Smooth muscle cell (in vitro differentiated cells): ENCODE measurements at regions not wholly inside any gene's neighbourhood (a gene's known extent, or its start where the extent isn't known, plus 50 kb on each side); places are given as distances from the start of the nearest gene placed in this dataset.
A peak's percentile ranks its signal among the peaks of the same experiment; 100 is the strongest.

ENCODE experiments used
- DNase-seq: peaks from one replicate; lab custom pipeline; 2025; ENCODE audit not compliant: unreplicated experiment; lab: John Stamatoyannopoulos, UW
- H2AFZ ChIP-seq: fragments of 200-600 bp; sonication (generic); 2 replicates; pipeline ENCODE4 v1.6.0; 2016; ENCODE audit warnings: antibody characterized with exemption, low read depth, mild to moderate bottlenecking
- H3F3A ChIP-seq: fragments of 200-600 bp; sonication (generic); 2 replicates; pipeline ENCODE4 v1.6.0; 2017; ENCODE audit warnings: antibody characterized with exemption, low read depth
- H3K27ac ChIP-seq: fragments of 200-600 bp; sonication (generic); 2 replicates; pipeline ENCODE4 v1.5.1; 2016; ENCODE audit warnings: low read depth, mild to moderate bottlenecking
- H3K27me3 ChIP-seq: fragments of 200-600 bp; sonication (generic); 2 replicates; pipeline ENCODE4 v1.6.1; 2016; ENCODE audit warnings: low read depth, mild to moderate bottlenecking
- H3K36me3 ChIP-seq: fragments of 200-600 bp; sonication (generic); 2 replicates; pipeline ENCODE4 v1.5.1; 2016; ENCODE audit warnings: low read depth
- H3K4me1 ChIP-seq: fragments of 200-600 bp; sonication (generic); 2 replicates; pipeline ENCODE4 v1.5.1; 2016; ENCODE audit warnings: low read depth
- H3K4me2 ChIP-seq: fragments of 200-600 bp; sonication (generic); 2 replicates; pipeline ENCODE4 v1.6.0; 2016; ENCODE audit warnings: mild to moderate bottlenecking
- H3K4me3 ChIP-seq: fragments of 200-600 bp; sonication (generic); 2 replicates; pipeline ENCODE4 v1.5.1; 2016; ENCODE audit warnings: mild to moderate bottlenecking
- H3K79me2 ChIP-seq: fragments of 200-600 bp; sonication (generic); 2 replicates; pipeline ENCODE4 v1.6.0; 2016; ENCODE audit warnings: low read depth, mild to moderate bottlenecking
- H3K9ac ChIP-seq: fragments of 200-600 bp; sonication (generic); 2 replicates; pipeline ENCODE4 v1.6.0; 2016; ENCODE audit warnings: low read depth
- H3K9me3 ChIP-seq: fragments of 200-600 bp; sonication (generic); replicated peaks from 2 replicates; pipeline ENCODE4 v1.5.1; 2016; ENCODE audit warnings: low read depth
- H4K20me1 ChIP-seq: fragments of 200-600 bp; sonication (generic); 2 replicates; pipeline ENCODE4 v1.6.0; 2016; ENCODE audit warnings: low read depth
- WGBS: methylation state at CpG from one replicate; pipeline ENCODE4 v1.1.7; 2016; ENCODE audit warnings: low lambda C conversion rate; 5-methylcytosine and 5-hydroxymethylcytosine counted together
- TF ChIP-seq, protein P1 (sequence below): fragments of 200-600 bp; sonication (generic); IDR thresholded peaks from 2 replicates; pipeline ENCODE4 v1.5.1; 2017; ENCODE audit warnings: borderline replicate concordance, mild to moderate bottlenecking, antibody characterized with exemption; ENCODE audit not compliant: insufficient read depth, poor library complexity, severe bottlenecking

DNA sequence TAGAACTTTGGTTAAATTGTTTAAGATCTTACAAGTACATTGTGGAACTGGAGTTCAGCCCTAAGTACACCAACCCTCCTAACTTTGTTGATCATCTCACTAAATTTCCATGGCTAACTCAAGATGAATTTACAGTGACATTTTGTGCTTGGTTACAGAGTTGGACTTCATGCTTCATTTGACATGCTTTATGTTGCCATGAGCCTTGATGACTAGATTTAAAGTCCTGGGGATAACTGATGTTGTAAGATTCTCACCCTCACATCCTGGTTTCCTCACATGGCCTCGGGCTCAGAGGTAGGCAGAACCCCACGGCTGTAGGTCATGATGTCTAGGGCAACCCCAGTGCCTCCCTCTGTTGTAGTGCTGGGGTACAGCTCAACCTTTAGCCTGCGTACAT is 397.2 kb upstream of the IGFBP3 start:
- Histone ChIP-seq H3K4me3 (no peak overlapping the region), H3F3A (peaks cover 28% of the 10 kb centered on the region), H3K9me3 (no peaks in the 10 kb centered on the region), H3K79me2 (no peaks in the 10 kb centered on the region), H2AFZ (no peak overlapping the region), H3K4me1 (peaks cover 16% of the 10 kb centered on the region), H3K27ac (peak overlapping the region; percentile 96), H3K36me3 (no peaks in the 10 kb centered on the region), H3K9ac (peak overlapping the region; percentile 40), H4K20me1 (no peaks in the 10 kb centered on the region), H3K4me2 (no peak overlapping the region), H3K27me3 (no peaks in the 10 kb centered on the region)
- 85% methylated on average over 3 of the region's 3 CpGs for WGBS
- TF ChIP-seq, protein P1, sequence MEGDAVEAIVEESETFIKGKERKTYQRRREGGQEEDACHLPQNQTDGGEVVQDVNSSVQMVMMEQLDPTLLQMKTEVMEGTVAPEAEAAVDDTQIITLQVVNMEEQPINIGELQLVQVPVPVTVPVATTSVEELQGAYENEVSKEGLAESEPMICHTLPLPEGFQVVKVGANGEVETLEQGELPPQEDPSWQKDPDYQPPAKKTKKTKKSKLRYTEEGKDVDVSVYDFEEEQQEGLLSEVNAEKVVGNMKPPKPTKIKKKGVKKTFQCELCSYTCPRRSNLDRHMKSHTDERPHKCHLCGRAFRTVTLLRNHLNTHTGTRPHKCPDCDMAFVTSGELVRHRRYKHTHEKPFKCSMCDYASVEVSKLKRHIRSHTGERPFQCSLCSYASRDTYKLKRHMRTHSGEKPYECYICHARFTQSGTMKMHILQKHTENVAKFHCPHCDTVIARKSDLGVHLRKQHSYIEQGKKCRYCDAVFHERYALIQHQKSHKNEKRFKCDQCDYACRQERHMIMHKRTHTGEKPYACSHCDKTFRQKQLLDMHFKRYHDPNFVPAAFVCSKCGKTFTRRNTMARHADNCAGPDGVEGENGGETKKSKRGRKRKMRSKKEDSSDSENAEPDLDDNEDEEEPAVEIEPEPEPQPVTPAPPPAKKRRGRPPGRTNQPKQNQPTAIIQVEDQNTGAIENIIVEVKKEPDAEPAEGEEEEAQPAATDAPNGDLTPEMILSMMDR, result no peak
- no peak for DNase-seq

- H3K9ac ChIP-seq, result no peak overlapping the region
- no peak overlapping the region for H2AFZ ChIP-seq
- no peaks in the 10 kb centered on the region for H3K27me3 ChIP-seq
- no peaks in the 10 kb centered on the region for H3K9me3 ChIP-seq
- TF ChIP-seq, protein P1, result no peak
- peaks cover 21% of the 10 kb centered on the region for H3F3A ChIP-seq
- H3K27ac ChIP-seq, result peak overlapping the region; percentile 96
- DNase-seq, result no peak
- H3K4me3 ChIP-seq, result no peak overlapping the region
- H3K4me1 ChIP-seq, result peaks cover 16% of the 10 kb centered on the region
- 24% methylated on average over 6 of the region's 6 CpGs for WGBS
- H3K79me2 ChIP-seq, result no peaks in the 10 kb centered on the region
- no peaks in the 10 kb centered on the region for H4K20me1 ChIP-seq
- H3K36me3 ChIP-seq, result no peaks in the 10 kb centered on the region
- peak overlapping the region; percentile 45 for H3K4me2 ChIP-seq
Measured at GRCh38 chr7:46317256-46317655, 396.2 kb upstream of the IGFBP3 start.

DNA sequence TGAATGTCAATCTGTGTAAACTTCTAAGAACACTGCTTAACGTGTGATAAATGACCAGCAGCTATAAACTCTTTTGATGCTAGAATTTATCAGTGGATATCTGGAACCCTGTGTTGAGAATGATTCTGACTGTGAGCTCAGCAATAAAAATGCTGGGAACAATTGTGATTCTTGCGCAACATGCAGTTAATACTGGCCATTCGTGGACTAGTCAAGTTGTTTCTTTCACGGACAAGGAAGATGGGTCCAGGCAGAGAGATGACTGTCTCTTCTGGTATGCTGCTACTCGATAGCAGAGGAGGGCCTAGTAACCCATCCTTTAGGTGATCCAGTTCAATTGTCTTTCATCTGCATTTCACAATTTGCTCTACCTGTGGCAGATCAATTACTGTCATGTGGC is 394.8 kb upstream of the IGFBP3 start:
- H3K9ac ChIP-seq, result peak overlapping the region; percentile 80
- H3F3A ChIP-seq, result peaks cover 16% of the 10 kb centered on the region
- H3K27ac ChIP-seq, result peak overlapping the region; percentile 96
- DNase-seq, result no peak
- H3K4me3 ChIP-seq, result no peak overlapping the region
- H3K9me3 ChIP-seq, result no peaks in the 10 kb centered on the region
- H2AFZ ChIP-seq, result no peak overlapping the region
- H3K27me3 ChIP-seq, result no peaks in the 10 kb centered on the region
- peaks cover 11% of the 10 kb centered on the region for H3K4me1 ChIP-seq
- no peaks in the 10 kb centered on the region for H3K79me2 ChIP-seq
- H4K20me1 ChIP-seq, result no peaks in the 10 kb centered on the region
- WGBS, result 43% methylated on average over 5 of the region's 5 CpGs
- TF ChIP-seq, protein P1, result no peak
- H3K36me3 ChIP-seq, result no peaks in the 10 kb centered on the region
- H3K4me2 ChIP-seq, result no peak overlapping the region

DNA sequence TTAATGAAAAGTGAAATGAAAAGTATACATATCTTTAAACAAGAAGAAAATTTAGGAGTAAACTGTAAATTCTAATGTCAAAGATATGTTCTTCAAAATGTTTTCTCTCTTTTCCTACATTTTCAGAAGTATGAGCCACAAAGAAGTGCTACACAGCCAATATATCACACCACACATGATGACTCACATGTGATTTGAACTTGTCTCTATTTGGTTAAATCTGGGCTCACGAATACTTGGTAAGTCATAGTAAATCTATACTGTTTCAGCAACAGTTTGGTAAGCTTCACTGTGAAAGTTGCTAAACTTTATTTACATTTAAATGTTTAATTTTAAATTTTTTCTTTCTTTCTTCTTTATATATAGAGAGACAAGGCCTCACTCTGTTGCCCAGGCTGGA is 380.6 kb upstream of the IGFBP3 start:
- Histone ChIP-seq H3K27ac (no peak overlapping the region), H3K4me3 (no peak overlapping the region), H2AFZ (no peak overlapping the region), H4K20me1 (no peaks in the 10 kb centered on the region), H3K9me3 (no peaks in the 10 kb centered on the region), H3K27me3 (no peaks in the 10 kb centered on the region), H3K4me1 (no peaks in the 10 kb centered on the region), H3K9ac (no peak overlapping the region), H3K4me2 (no peak overlapping the region), H3K79me2 (no peaks in the 10 kb centered on the region), H3K36me3 (no peaks in the 10 kb centered on the region), H3F3A (no peaks in the 10 kb centered on the region)
- 18% methylated on average over 1 of the region's 1 CpG for WGBS
- no peak for DNase-seq
- TF ChIP-seq, protein P1, result no peak
